PC-9 (cell line): ENCODE measurements at regions not wholly inside any gene's neighbourhood (a gene's known extent, or its start where the extent isn't known, plus 50 kb on each side); places are given as distances from the start of the nearest gene placed in this dataset.

Experiments used
- CTCF ChIP-seq: fragments of 200-600 bp; sonication (generic); conservative IDR thresholded peaks from 2 replicates; pipeline ENCODE4 v1.6.1; 2017; ENCODE audit warnings: mixed run types, antibody characterized with exemption, mild to moderate bottlenecking, moderate library complexity
- EZH2 ChIP-seq: fragments of 200-600 bp; sonication (generic); IDR thresholded peaks from 2 replicates; pipeline ENCODE4 v1.8.0; 2017; ENCODE audit warnings: antibody characterized with exemption, low read depth

- TF ChIP-seq CTCF = no peak
- TF ChIP-seq EZH2 = no peak
These were observed 210.7 kb upstream of the ATP2B1 start for GRCh38 chr12:89919241-89919906.
